ENCODE measurements at regions not wholly inside any gene's neighbourhood (a gene's known extent, or its start where the extent isn't known, plus 50 kb on each side); places are given as distances from the start of the nearest gene placed in this dataset.

DNA sequence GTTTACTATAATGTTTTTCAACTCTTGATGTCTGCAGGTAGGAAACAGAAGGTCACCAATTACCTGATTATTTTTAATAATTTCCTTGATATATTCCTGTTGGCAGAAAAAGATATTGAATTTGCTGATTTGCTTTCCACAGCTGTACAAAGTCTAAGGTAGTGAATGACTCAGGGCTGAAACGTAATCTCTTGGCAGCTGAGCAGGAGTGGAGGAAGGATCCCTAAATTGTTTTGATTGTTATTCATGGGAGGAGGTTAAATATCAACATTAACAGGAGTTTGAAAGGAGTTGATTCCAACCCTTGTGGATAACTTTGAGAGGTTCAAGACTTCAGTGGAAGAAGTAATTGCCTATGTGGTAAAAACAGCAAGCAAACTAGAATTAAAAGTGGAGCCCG is 345.2 kb upstream of the SLC8A1 start:
- no peak for TF ChIP-seq POLR2AphosphoS5 (IDR thresholded peaks at IDR 0.05; ENCODE audit: low read depth, low read length)
- TF ChIP-seq, protein P1, sequence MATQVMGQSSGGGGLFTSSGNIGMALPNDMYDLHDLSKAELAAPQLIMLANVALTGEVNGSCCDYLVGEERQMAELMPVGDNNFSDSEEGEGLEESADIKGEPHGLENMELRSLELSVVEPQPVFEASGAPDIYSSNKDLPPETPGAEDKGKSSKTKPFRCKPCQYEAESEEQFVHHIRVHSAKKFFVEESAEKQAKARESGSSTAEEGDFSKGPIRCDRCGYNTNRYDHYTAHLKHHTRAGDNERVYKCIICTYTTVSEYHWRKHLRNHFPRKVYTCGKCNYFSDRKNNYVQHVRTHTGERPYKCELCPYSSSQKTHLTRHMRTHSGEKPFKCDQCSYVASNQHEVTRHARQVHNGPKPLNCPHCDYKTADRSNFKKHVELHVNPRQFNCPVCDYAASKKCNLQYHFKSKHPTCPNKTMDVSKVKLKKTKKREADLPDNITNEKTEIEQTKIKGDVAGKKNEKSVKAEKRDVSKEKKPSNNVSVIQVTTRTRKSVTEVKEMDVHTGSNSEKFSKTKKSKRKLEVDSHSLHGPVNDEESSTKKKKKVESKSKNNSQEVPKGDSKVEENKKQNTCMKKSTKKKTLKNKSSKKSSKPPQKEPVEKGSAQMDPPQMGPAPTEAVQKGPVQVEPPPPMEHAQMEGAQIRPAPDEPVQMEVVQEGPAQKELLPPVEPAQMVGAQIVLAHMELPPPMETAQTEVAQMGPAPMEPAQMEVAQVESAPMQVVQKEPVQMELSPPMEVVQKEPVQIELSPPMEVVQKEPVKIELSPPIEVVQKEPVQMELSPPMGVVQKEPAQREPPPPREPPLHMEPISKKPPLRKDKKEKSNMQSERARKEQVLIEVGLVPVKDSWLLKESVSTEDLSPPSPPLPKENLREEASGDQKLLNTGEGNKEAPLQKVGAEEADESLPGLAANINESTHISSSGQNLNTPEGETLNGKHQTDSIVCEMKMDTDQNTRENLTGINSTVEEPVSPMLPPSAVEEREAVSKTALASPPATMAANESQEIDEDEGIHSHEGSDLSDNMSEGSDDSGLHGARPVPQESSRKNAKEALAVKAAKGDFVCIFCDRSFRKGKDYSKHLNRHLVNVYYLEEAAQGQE (IDR thresholded peaks at IDR 0.05; ENCODE audit: insufficient read depth in 1 of 2, low read depth in 2 of 2, low read length in 2 of 2), result no peak
- no peak for TF ChIP-seq TAF1 (IDR thresholded peaks at IDR 0.05; ENCODE audit: borderline replicate concordance, insufficient read depth, low read length)
